GM12878 (cell line): ENCODE measurements at regions not wholly inside any gene's neighbourhood (a gene's known extent, or its start where the extent isn't known, plus 50 kb on each side); places are given as distances from the start of the nearest gene placed in this dataset.
A peak's percentile ranks its signal among the peaks of the same experiment; 100 is the strongest.

Source experiments
- ATAC-seq: fragments of 200-7000 bp; cut with Tn5 transposase; 3 replicates; pipeline ENCODE4 v1.9.1; 2020; ENCODE audit warnings: mild to moderate bottlenecking, moderate library complexity
- BruUV-seq: library from RNA; stranded (reverse); fragments of 400-500 nt; replicated peaks from 2 replicates; lab custom pipeline; 2021; lab: Mats Ljungman, UMichigan
- CTCF ChIA-PET: fragments of 300-600 bp; sonication (Branson Sonifier 250); formaldehyde crosslinking; extraction: SDS; loops from one replicate; lab custom pipeline; 2021; ENCODE audit warnings: inconsistent platforms; lab: Yijun Ruan, JAX
- POLR2A ChIA-PET: fragments of 350-600 bp; formaldehyde crosslinking; extraction: SDS; loops from one replicate; lab custom pipeline; 2021; ENCODE audit warnings: inconsistent platforms; lab: Charles Lee
- RAD21 ChIA-PET: fragments of 300-600 bp; sonication (Branson Sonifier 250); formaldehyde crosslinking; loops from one replicate; lab custom pipeline; 2023; ENCODE audit warnings: antibody characterized with exemption; ENCODE audit not compliant: unreplicated experiment; lab: Charles Lee
- SMC1A ChIA-PET: fragments of 300-600 bp; sonication (Branson Sonifier 250); formaldehyde crosslinking; loops from one replicate; lab custom pipeline; 2023; ENCODE audit not compliant: unreplicated experiment, uncharacterized antibody; lab: Charles Lee
- DNase-seq: peaks from one replicate; pipeline ENCODE4 v3.0.0-alpha.2; 2011; ENCODE audit warnings: low read depth, low spot score
- FAIRE-seq: peaks from 3 replicates; lab custom pipeline; 2011; peaks lifted over from hg19 to GRCh38; lab: Jason Lieb, UNC
- H2AFZ ChIP-seq: 2 replicates; pipeline ENCODE4 v1.6.0; 2011; ENCODE audit warnings: low read depth, low read length, control low read depth; ENCODE audit not compliant: control insufficient read depth
- H3K27ac ChIP-seq: 2 replicates; pipeline ENCODE4 v1.5.1; 2011; ENCODE audit warnings: control low read depth; ENCODE audit not compliant: control insufficient read depth, insufficient read depth
- H3K27me3 ChIP-seq, 2 experiments: replicated peaks in 1 of 2; 2 replicates each; pipeline versions ENCODE4 v1.6.0 to v1.6.1; 2011; ENCODE audit warnings: low read length in 1 of 2; ENCODE audit not compliant: control insufficient read depth in 2 of 2, insufficient read depth in 2 of 2
- H3K36me3 ChIP-seq, 2 experiments: 2 replicates each; pipeline ENCODE4 v1.5.1; 2011; ENCODE audit warnings: low read length in 1 of 2; ENCODE audit not compliant: control insufficient read depth in 2 of 2, insufficient read depth in 2 of 2
- H3K4me1 ChIP-seq: 2 replicates; pipeline ENCODE4 v1.6.1; 2011; ENCODE audit warnings: mild to moderate bottlenecking, low read length, moderate library complexity, mixed read lengths; ENCODE audit not compliant: control insufficient read depth, insufficient read depth
- H3K4me2 ChIP-seq: 2 replicates; pipeline ENCODE4 v1.6.0; 2011; ENCODE audit warnings: control low read depth; ENCODE audit not compliant: control insufficient read depth, insufficient read depth
- H3K4me3 ChIP-seq: fragments of 200-600 bp; sonication (generic); 2 replicates; pipeline ENCODE4 v1.5.1; 2016
- H3K79me2 ChIP-seq: 2 replicates; pipeline ENCODE4 v1.6.0; 2011; ENCODE audit warnings: low read length; ENCODE audit not compliant: control insufficient read depth, insufficient read depth
- H3K9ac ChIP-seq: 2 replicates; pipeline ENCODE4 v1.8.0; 2011; ENCODE audit warnings: low read length, control low read depth, mixed read lengths; ENCODE audit not compliant: control insufficient read depth, insufficient read depth
- H3K9me3 ChIP-seq: replicated peaks from 3 replicates; pipeline ENCODE4 v1.5.1; 2011; ENCODE audit warnings: mild to moderate bottlenecking, low read length; ENCODE audit not compliant: control insufficient read depth, insufficient read depth
- H4K20me1 ChIP-seq: 2 replicates; pipeline ENCODE4 v1.6.0; 2011; ENCODE audit not compliant: control insufficient read depth, insufficient read depth
- BCL11A ChIP-seq: IDR thresholded peaks from 2 replicates; pipeline ENCODE4 v1.6.1; 2011; ENCODE audit warnings: low read depth, low read length
- CREM ChIP-seq: IDR thresholded peaks from 2 replicates; pipeline ENCODE4 v1.6.1; 2014; ENCODE audit warnings: antibody characterized with exemption, low read depth
- EGR1 ChIP-seq, 2 experiments: IDR thresholded peaks; 1 replicate in 1 of 2; 2 replicates in 1 of 2; pipeline ENCODE4 v1.6.1; 2011 to 2012; ENCODE audit warnings: low read depth in 2 of 2, low read length in 2 of 2, borderline replicate concordance in 1 of 2, mild to moderate bottlenecking in 1 of 2, moderate library complexity in 1 of 2
- IKZF1 ChIP-seq: fragments of 450-650 bp; conservative IDR thresholded peaks from 2 replicates; pipeline ENCODE4 v1.6.1; 2017; ENCODE audit warnings: antibody characterized with exemption, mild to moderate bottlenecking
- MTA2 ChIP-seq: fragments of 450-650 bp; IDR thresholded peaks from 2 replicates; pipeline ENCODE4 v1.6.1; 2016; ENCODE audit warnings: low read depth, mild to moderate bottlenecking, moderate library complexity
- POLR2AphosphoS5 ChIP-seq: IDR thresholded peaks from 2 replicates; pipeline ENCODE4 v1.6.1; 2011; ENCODE audit warnings: mild to moderate bottlenecking, low read length, inconsistent platforms
- YBX1 ChIP-seq: fragments of 450-650 bp; IDR thresholded peaks from 2 replicates; pipeline ENCODE4 v1.6.1; 2016; ENCODE audit warnings: antibody characterized with exemption
- WGBS: methylation state at CpG from one replicate; pipeline ENCODE4 v1.1.6; 2016; ENCODE audit warnings: low lambda C conversion rate; ENCODE audit not compliant: insufficient replicate concordance, insufficient coverage; ENCODE audit errors: missing lambda C conversion rate; 5-methylcytosine and 5-hydroxymethylcytosine counted together
- in situ Hi-C: fragments of 300-500 bp; cut with MboI; formaldehyde crosslinking; loops from 9 replicates; pipeline ENCODE4 v1.14.3; 2018; ENCODE audit warnings: mixed read lengths
- intact Hi-C: fragments of 100-400 bp; cut with micrococcal nuclease; formaldehyde crosslinking; loops from one replicate; pipeline ENCODE4 v1.14.2; 2022; ENCODE audit not compliant: unreplicated experiment
- TF ChIP-seq, protein P1 (sequence below): fragments of 450-650 bp; IDR thresholded peaks from 2 replicates; pipeline ENCODE4 v1.6.1; 2017; ENCODE audit warnings: mild to moderate bottlenecking, low read depth, inconsistent platforms; ENCODE audit not compliant: poor library complexity, severe bottlenecking
- TF ChIP-seq, protein P2 (sequence below): fragments of 150-350 bp; IDR thresholded peaks from 2 replicates; pipeline ENCODE4 v1.6.1; 2014; ENCODE audit warnings: mild to moderate bottlenecking, low read depth, low read length

DNA sequence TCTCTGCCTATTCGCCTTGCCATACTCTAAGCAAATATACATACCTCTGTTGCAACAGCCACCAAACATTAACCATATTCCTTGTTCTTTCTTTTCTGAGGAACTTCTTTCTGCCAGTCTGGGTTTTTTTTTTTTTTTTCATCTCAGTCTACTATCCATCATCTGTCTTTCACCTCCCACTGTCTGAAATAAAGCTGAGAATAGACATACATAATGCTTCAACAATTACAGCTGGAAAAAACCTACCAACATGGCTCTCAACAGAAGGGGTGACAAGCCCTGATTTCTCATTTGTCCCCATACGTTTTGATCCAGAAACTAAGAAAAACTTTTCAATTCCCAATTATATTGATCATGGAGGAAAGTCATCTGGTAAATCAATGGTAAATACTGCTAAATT lies 728.8 kb upstream of the POU3F3 start:
- RAD21 ChIA-PET: no interaction called here
- no peak overlapping the region for H2AFZ ChIP-seq
- no peaks in the 10 kb centered on the region for H3K4me1 ChIP-seq
- no peak overlapping the region for H3K27ac ChIP-seq
- WGBS: 0% methylated on average over 2 of the region's 2 CpGs
- POLR2A ChIA-PET: no interaction called here
- SMC1A ChIA-PET: no interaction called here
- FAIRE-seq (no peak), ATAC-seq (no peak), DNase-seq (no peak)
- no peaks in the 10 kb centered on the region for H3K79me2 ChIP-seq
- TF ChIP-seq YBX1: no peak
- TF ChIP-seq, protein P1, sequence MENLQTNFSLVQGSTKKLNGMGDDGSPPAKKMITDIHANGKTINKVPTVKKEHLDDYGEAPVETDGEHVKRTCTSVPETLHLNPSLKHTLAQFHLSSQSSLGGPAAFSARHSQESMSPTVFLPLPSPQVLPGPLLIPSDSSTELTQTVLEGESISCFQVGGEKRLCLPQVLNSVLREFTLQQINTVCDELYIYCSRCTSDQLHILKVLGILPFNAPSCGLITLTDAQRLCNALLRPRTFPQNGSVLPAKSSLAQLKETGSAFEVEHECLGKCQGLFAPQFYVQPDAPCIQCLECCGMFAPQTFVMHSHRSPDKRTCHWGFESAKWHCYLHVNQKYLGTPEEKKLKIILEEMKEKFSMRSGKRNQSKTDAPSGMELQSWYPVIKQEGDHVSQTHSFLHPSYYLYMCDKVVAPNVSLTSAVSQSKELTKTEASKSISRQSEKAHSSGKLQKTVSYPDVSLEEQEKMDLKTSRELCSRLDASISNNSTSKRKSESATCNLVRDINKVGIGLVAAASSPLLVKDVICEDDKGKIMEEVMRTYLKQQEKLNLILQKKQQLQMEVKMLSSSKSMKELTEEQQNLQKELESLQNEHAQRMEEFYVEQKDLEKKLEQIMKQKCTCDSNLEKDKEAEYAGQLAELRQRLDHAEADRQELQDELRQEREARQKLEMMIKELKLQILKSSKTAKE: no peak
- no peak for TF ChIP-seq EGR1 (IDR thresholded peaks at IDR 0.05; ENCODE audit: borderline replicate concordance in 1 of 2, low read depth in 2 of 2, low read length in 2 of 2)
- CTCF ChIA-PET: no interaction called here
- no peaks in the 10 kb centered on the region for H4K20me1 ChIP-seq
- no peaks in the 10 kb centered on the region for H3K36me3 ChIP-seq
- BruUV-seq: no TSS peak
- no peaks in the 10 kb centered on the region for H3K9me3 ChIP-seq
- H3K4me2 ChIP-seq: no peak overlapping the region
- H3K9ac ChIP-seq: no peak overlapping the region
- H3K4me3 ChIP-seq: no peak overlapping the region
- intact Hi-C loops (no loop called here), in situ Hi-C loops (no loop called here)
- no peaks in the 10 kb centered on the region for H3K27me3 ChIP-seq

DNA sequence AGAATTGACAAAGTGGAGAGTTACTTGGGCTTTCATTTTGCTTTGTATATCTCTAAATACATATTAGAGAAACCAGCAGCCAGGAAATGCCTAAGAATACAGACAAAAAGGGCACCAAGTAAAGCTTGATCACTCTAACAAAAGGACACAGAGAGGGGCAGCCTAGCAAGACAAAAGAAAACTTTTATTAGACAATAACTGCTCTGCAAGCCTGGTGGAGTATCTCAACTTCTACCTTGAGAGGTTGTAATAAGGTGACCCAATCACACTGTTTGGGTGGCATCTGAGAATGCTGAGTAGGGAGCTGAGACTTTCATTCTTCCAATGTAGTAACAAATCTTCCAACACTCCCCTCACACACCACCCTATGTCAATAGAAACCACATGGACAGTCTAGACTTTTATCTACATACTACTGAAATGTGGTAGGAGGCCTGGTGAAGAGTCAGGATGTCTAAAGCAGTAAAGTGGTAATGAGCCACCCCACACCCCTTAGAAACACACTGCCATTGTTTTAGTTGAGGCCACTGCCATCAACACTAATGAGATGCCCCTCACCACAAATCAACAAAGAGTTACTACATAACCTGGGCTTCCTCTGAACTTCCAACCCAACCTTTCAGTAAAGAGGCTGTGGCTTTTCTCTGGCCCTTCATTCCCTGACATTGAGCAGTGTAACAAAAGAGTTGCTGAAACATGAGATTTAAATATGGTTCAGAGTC lies 726.7 kb upstream of the POU3F3 start:
- in situ Hi-C loops: no loop called here
- H3K4me3 ChIP-seq: no peak overlapping the region
- FAIRE-seq: peak; percentile 23
- SMC1A ChIA-PET: interaction anchor here (1.1 kb wide), 1 partner anchor 11 kb away, joined by 3 read pairs; no protein-coding TSS in a partner anchor
- no peaks in the 10 kb centered on the region for H4K20me1 ChIP-seq
- no peak for ATAC-seq
- no peaks in the 10 kb centered on the region for H3K4me1 ChIP-seq
- DNase-seq: no peak
- no peaks in the 10 kb centered on the region for H3K9me3 ChIP-seq
- H3K27me3 ChIP-seq: no peaks in the 10 kb centered on the region
- no peak overlapping the region for H2AFZ ChIP-seq
- TF ChIP-seq, protein P2, sequence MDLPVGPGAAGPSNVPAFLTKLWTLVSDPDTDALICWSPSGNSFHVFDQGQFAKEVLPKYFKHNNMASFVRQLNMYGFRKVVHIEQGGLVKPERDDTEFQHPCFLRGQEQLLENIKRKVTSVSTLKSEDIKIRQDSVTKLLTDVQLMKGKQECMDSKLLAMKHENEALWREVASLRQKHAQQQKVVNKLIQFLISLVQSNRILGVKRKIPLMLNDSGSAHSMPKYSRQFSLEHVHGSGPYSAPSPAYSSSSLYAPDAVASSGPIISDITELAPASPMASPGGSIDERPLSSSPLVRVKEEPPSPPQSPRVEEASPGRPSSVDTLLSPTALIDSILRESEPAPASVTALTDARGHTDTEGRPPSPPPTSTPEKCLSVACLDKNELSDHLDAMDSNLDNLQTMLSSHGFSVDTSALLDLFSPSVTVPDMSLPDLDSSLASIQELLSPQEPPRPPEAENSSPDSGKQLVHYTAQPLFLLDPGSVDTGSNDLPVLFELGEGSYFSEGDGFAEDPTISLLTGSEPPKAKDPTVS: no peak
- TF ChIP-seq IKZF1 (no peak), POLR2AphosphoS5 (no peak), CREM (no peak), MTA2 (no peak), BCL11A (no peak)
- TF ChIP-seq, all 136 proteins: peak for 0
- CTCF ChIA-PET: no interaction called here
- RAD21 ChIA-PET: no interaction called here
- no TSS peak for BruUV-seq
- H3K79me2 ChIP-seq: no peaks in the 10 kb centered on the region
- H3K9ac ChIP-seq: no peak overlapping the region
- intact Hi-C loops: no loop called here
- no peak overlapping the region for H3K4me2 ChIP-seq
- POLR2A ChIA-PET: no interaction called here
- no peak overlapping the region for H3K27ac ChIP-seq
- no peaks in the 10 kb centered on the region for H3K36me3 ChIP-seq
